ENCODE measurements at regions not wholly inside any gene's neighbourhood (a gene's known extent, or its start where the extent isn't known, plus 50 kb on each side); places are given as distances from the start of the nearest gene placed in this dataset.

DNA sequence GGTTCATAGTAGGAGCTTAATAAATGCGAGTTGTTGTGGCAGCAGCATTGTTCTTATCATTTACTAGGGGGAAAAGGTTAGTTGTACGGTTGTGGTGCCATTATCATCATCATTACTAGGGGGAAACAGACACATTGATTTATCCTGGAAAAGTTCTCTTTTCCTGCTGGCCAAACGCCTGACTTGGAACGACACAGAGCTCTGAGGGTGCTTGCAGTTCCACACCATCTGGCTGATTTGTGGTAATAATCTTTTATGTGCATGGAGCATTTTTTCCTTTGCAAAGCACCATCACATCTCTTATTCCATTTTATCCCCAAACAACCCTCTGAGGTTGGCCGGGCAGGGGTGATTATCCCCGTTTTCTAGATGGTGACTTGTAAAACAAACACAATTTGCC lies 219.4 kb downstream of the BUB3 start:
- TF ChIP-seq POLR2A (IDR thresholded peaks at IDR 0.05; ENCODE audit: low read length) (no peak), REST (IDR thresholded peaks at IDR 0.05) (no peak), MAFK (IDR thresholded peaks at IDR 0.05; ENCODE audit: partially characterized antibody) (no peak)
